ENCODE measurements at regions not wholly inside any gene's neighbourhood (a gene's known extent, or its start where the extent isn't known, plus 50 kb on each side); places are given as distances from the start of the nearest gene placed in this dataset.

GRCh38 chrX:40164751-40165150 lies 67.0 kb upstream of the BCOR start:
- Mint-ChIP-seq H3K4me3 (ENCODE audit: unreplicated experiment) (no peak overlapping the region), H3K27me3 (ENCODE audit: low read depth) (no peaks in the 10 kb centered on the region), H3K4me1 (ENCODE audit: low read depth) (peaks cover 26% of the 10 kb centered on the region), H3K27ac (ENCODE audit: unreplicated experiment) (no peak overlapping the region), H3K36me3 (ENCODE audit: low read depth) (no peaks in the 10 kb centered on the region), H3K9me3 (ENCODE audit: low read depth) (no peaks in the 10 kb centered on the region)
- TF ChIP-seq CTCF (IDR thresholded peaks at IDR 0.05), result no peak
- peak; percentile 47 for DNase-seq (ENCODE audit: low spot score)

- H3K27me3 Mint-ChIP-seq (ENCODE audit: low read depth), result no peaks in the 10 kb centered on the region
- no peak overlapping the region for H3K27ac Mint-ChIP-seq (ENCODE audit: unreplicated experiment)
- peaks cover 12% of the 10 kb centered on the region for H3K4me1 Mint-ChIP-seq (ENCODE audit: low read depth)
These were observed 60.4 kb upstream of the BCOR start for GRCh38 chrX:40158036-40158706.

GRCh38 chrX:40157228-40158035 lies 59.7 kb upstream of the BCOR start:
- no peak for TF ChIP-seq CTCF (IDR thresholded peaks at IDR 0.05)
- Mint-ChIP-seq H3K4me1 (ENCODE audit: low read depth) (peaks cover 12% of the 10 kb centered on the region), H3K27me3 (ENCODE audit: low read depth) (no peaks in the 10 kb centered on the region), H3K4me3 (ENCODE audit: unreplicated experiment) (peak overlapping the region; percentile 50), H3K9me3 (ENCODE audit: low read depth) (no peaks in the 10 kb centered on the region), H3K36me3 (ENCODE audit: low read depth) (no peaks in the 10 kb centered on the region), H3K27ac (ENCODE audit: unreplicated experiment) (no peak overlapping the region)
- DNase-seq (ENCODE audit: low spot score), result peak; percentile 61

More at GRCh38 chrX:40158036-40158706, 60.4 kb upstream of the BCOR start:
- H3K36me3 Mint-ChIP-seq (ENCODE audit: low read depth), result no peaks in the 10 kb centered on the region
- no peaks in the 10 kb centered on the region for H3K9me3 Mint-ChIP-seq (ENCODE audit: low read depth)
- peak overlapping the region; percentile 73 for H3K4me3 Mint-ChIP-seq (ENCODE audit: unreplicated experiment)
- peak; percentile 87 for DNase-seq (ENCODE audit: low spot score)
- peak; percentile 67 for TF ChIP-seq CTCF (IDR thresholded peaks at IDR 0.05)

GRCh38 chrX:40156470-40157227 lies 58.9 kb upstream of the BCOR start:
- no peaks in the 10 kb centered on the region for H3K36me3 Mint-ChIP-seq (ENCODE audit: low read depth)
- TF ChIP-seq CTCF (IDR thresholded peaks at IDR 0.05), result no peak
- no peaks in the 10 kb centered on the region for H3K27me3 Mint-ChIP-seq (ENCODE audit: low read depth)
- peaks cover 12% of the 10 kb centered on the region for H3K4me1 Mint-ChIP-seq (ENCODE audit: low read depth)
- DNase-seq (ENCODE audit: low spot score), result peak; percentile 95
- H3K27ac Mint-ChIP-seq (ENCODE audit: unreplicated experiment), result no peak overlapping the region
- H3K4me3 Mint-ChIP-seq (ENCODE audit: unreplicated experiment), result no peak overlapping the region
- H3K9me3 Mint-ChIP-seq (ENCODE audit: low read depth), result no peaks in the 10 kb centered on the region
